Upper lobe of right lung (tissue), 1 donor: ENCODE measurements at regions not wholly inside any gene's neighbourhood (a gene's known extent, or its start where the extent isn't known, plus 50 kb on each side); places are given as distances from the start of the nearest gene placed in this dataset.

Experiments used
- ATAC-seq: fragments of 200-7000 bp; cut with Tn5 transposase; one replicate; pipeline ENCODE4 v1.9.1; 2020; ENCODE audit warnings: mild to moderate bottlenecking, moderate library complexity
- DNase-seq: peaks from one replicate; pipeline ENCODE4 v3.0.0-alpha.2; 2020
- H3K27ac ChIP-seq: fragments of 200-600 bp; one replicate; pipeline ENCODE4 v1.8.0; 2022
- H3K27me3 ChIP-seq: fragments of 200-600 bp; one replicate; pipeline ENCODE4 v1.8.0; 2022; ENCODE audit warnings: mild to moderate bottlenecking
- H3K36me3 ChIP-seq: fragments of 200-600 bp; one replicate; pipeline ENCODE4 v1.8.0; 2022
- H3K4me1 ChIP-seq: fragments of 200-600 bp; one replicate; pipeline ENCODE4 v1.8.0; 2022
- H3K4me3 ChIP-seq: fragments of 200-600 bp; one replicate; pipeline ENCODE4 v1.8.0; 2022; ENCODE audit warnings: mild to moderate bottlenecking
- H3K9me3 ChIP-seq: fragments of 200-600 bp; one replicate; pipeline ENCODE4 v1.8.0; 2022
- CTCF ChIP-seq: fragments of 200-600 bp; IDR thresholded peaks from one replicate; pipeline ENCODE4 v1.8.0; 2022; ENCODE audit warnings: antibody characterized with exemption
- intact Hi-C: fragments of 100-400 bp; cut with DNase I; formaldehyde crosslinking; loops from one replicate; pipeline ENCODE4 v1.11.0; 2022
- donor health status: DM: no; HTN: yes; CAD: no; lungs with severe emphysema.

DNA sequence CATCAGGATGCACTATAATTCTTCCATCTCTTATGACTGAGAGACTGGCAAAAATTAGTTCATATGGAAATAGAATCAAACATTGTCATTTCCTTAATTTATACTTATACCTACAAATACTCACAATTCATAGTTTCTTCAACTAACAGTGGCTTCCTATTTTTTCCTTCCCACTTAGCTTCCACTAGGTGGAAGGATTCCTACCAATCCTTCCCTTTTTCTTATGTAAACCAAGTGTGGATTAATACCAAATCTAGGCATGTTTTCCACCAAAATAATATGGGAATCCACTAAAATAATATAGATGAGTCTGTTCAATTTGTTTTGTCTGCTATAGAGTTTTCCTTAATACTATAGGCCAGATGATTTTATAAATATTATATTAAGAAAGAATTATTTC lies 1537.1 kb downstream of the PLA2G4A start:
- TF ChIP-seq CTCF: no peak

DNA sequence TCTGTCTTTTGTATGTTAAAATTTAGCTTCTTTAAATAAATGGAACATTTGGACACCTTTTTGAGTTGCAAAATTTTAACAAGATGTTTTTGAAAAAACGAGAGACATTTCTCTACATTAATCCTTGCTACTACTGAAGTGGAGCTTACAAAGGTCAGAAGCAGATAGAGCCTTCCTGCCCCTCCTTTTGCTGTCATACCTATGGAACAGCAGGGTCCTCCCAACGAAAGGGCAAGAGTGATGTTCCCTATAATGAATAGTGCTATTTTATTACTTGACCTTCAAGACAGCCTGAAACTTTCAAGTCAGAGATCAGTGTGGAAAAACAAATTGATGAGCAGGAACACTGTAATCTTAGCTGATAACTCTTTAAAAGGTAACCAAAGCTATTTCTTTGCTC lies 1538.9 kb downstream of the PLA2G4A start:
- intact Hi-C loops: no loop called here
- Histone ChIP-seq H3K4me1 (no peaks in the 10 kb centered on the region), H3K27me3 (no peaks in the 10 kb centered on the region), H3K36me3 (no peaks in the 10 kb centered on the region), H3K27ac (no peak overlapping the region), H3K9me3 (no peaks in the 10 kb centered on the region), H3K4me3 (no peak overlapping the region)
- DNase-seq (no peak), ATAC-seq (no peak)
- TF ChIP-seq CTCF: no peak

More for the DNA sequence above, 1537.1 kb downstream of the PLA2G4A start:
- Histone ChIP-seq H3K4me1 (no peaks in the 10 kb centered on the region), H3K27me3 (no peaks in the 10 kb centered on the region), H3K9me3 (no peaks in the 10 kb centered on the region), H3K4me3 (no peak overlapping the region), H3K27ac (no peak overlapping the region), H3K36me3 (no peaks in the 10 kb centered on the region)
- intact Hi-C loops: no loop called here
- ATAC-seq (no peak), DNase-seq (no peak)

- ATAC-seq (no peak), DNase-seq (no peak)
- Histone ChIP-seq H3K36me3 (no peaks in the 10 kb centered on the region), H3K27ac (no peak overlapping the region), H3K27me3 (no peaks in the 10 kb centered on the region), H3K9me3 (no peaks in the 10 kb centered on the region), H3K4me1 (no peaks in the 10 kb centered on the region), H3K4me3 (no peak overlapping the region)
- intact Hi-C loops: no loop called here
- TF ChIP-seq CTCF: no peak
Measured at GRCh38 chr1:188371295-188371806, 1542.6 kb downstream of the PLA2G4A start.

DNA sequence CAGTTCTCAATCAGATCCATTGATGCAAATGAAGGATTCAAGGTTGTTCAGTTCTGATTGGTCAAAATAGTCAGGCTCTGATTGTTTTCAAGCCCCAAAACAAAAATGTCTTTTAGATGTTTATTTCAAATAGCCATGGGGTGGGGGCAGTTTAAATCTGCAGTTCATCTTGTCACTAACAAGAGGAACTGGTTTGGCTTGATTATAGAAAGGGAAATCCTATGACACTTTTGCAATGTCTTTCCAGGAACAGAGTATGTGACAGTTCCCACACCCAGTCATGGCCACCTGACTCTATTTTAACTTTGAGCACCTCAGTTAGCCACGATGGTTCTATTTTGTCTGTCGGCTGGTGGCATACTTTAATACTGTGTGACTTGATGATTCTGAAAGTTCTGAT lies 1544.1 kb downstream of the PLA2G4A start:
- Histone ChIP-seq H3K9me3 (no peaks in the 10 kb centered on the region), H3K27ac (no peak overlapping the region), H3K4me3 (no peak overlapping the region), H3K27me3 (no peaks in the 10 kb centered on the region), H3K36me3 (no peaks in the 10 kb centered on the region), H3K4me1 (no peaks in the 10 kb centered on the region)
- DNase-seq: no peak
- TF ChIP-seq CTCF: no peak
- ATAC-seq: peak; percentile 10
- intact Hi-C loops: no loop called here

- H3K4me3 ChIP-seq: no peak overlapping the region
- no peak overlapping the region for H3K27ac ChIP-seq
- no peaks in the 10 kb centered on the region for H3K27me3 ChIP-seq
- no peak for TF ChIP-seq CTCF
- DNase-seq (no peak), ATAC-seq (no peak)
- no peaks in the 10 kb centered on the region for H3K9me3 ChIP-seq
- no peaks in the 10 kb centered on the region for H3K4me1 ChIP-seq
- H3K36me3 ChIP-seq: no peaks in the 10 kb centered on the region
- intact Hi-C loops: no loop called here
Measured at GRCh38 chr1:188382851-188383250, 1554.1 kb downstream of the PLA2G4A start.

- Histone ChIP-seq H3K36me3 (no peaks in the 10 kb centered on the region), H3K27me3 (no peaks in the 10 kb centered on the region), H3K4me3 (no peak overlapping the region), H3K27ac (no peak overlapping the region), H3K9me3 (no peaks in the 10 kb centered on the region), H3K4me1 (no peaks in the 10 kb centered on the region)
- intact Hi-C loops: no loop called here
- no peak for TF ChIP-seq CTCF
- no peak for DNase-seq
- ATAC-seq: no peak
Measured at GRCh38 chr1:188386161-188386560, 1557.4 kb downstream of the PLA2G4A start.
